ENCODE measurements at regions not wholly inside any gene's neighbourhood (a gene's known extent, or its start where the extent isn't known, plus 50 kb on each side); places are given as distances from the start of the nearest gene placed in this dataset.

GRCh38 chr13:111625526-111626315 lies 305.3 kb downstream of the TEX29 start:
- Histone ChIP-seq H3K36me3 (ENCODE audit: control insufficient read depth, insufficient read depth, low read length) (no peaks in the 10 kb centered on the region), H3K27me3 (ENCODE audit: control insufficient read depth, insufficient read depth, low read length) (no peaks in the 10 kb centered on the region), H3K4me3 (ENCODE audit: low read depth, low read length) (no peak overlapping the region)
- no peak for DNase-seq (ENCODE audit: low read depth)
- CTCF ChIA-PET = no interaction called here
- POLR2A ChIA-PET = no interaction called here
- TF ChIP-seq CTCF (IDR thresholded peaks at IDR 0.05; ENCODE audit: insufficient read depth, low read depth, low read length) = no peak

- TF ChIP-seq CTCF (IDR thresholded peaks at IDR 0.05; ENCODE audit: insufficient read depth, low read depth, low read length) = no peak
- CTCF ChIA-PET = interaction anchor here (0.6 kb wide), 1 partner anchor 817 kb away, joined by 3 read pairs; no protein-coding TSS in a partner anchor
- no peak for DNase-seq (ENCODE audit: low read depth)
Observed at GRCh38 chr13:111626371-111627305, 306.2 kb downstream of the TEX29 start.

GRCh38 chr13:111627596-111627995 lies 307.2 kb downstream of the TEX29 start:
- H3K27me3 ChIP-seq (ENCODE audit: control insufficient read depth, insufficient read depth, low read length) = no peaks in the 10 kb centered on the region
- ChIA-PET CTCF (no interaction called here), POLR2A (no interaction called here)
- no peak overlapping the region for H3K4me3 ChIP-seq (ENCODE audit: low read depth, low read length)
- TF ChIP-seq CTCF (IDR thresholded peaks at IDR 0.05; ENCODE audit: insufficient read depth, low read depth, low read length) = no peak
- no peak for DNase-seq (ENCODE audit: low read depth)
- H3K36me3 ChIP-seq (ENCODE audit: control insufficient read depth, insufficient read depth, low read length) = no peaks in the 10 kb centered on the region

More at GRCh38 chr13:111626371-111627305, 306.2 kb downstream of the TEX29 start:
- Histone ChIP-seq H3K27me3 (ENCODE audit: control insufficient read depth, insufficient read depth, low read length) (no peaks in the 10 kb centered on the region), H3K36me3 (ENCODE audit: control insufficient read depth, insufficient read depth, low read length) (no peaks in the 10 kb centered on the region), H3K4me3 (ENCODE audit: low read depth, low read length) (no peak overlapping the region)
- POLR2A ChIA-PET = no interaction called here

- no peaks in the 10 kb centered on the region for H3K27me3 ChIP-seq (ENCODE audit: control insufficient read depth, insufficient read depth, low read length)
- ChIA-PET CTCF (no interaction called here), POLR2A (no interaction called here)
- no peak overlapping the region for H3K4me3 ChIP-seq (ENCODE audit: low read depth, low read length)
- no peak for TF ChIP-seq CTCF (IDR thresholded peaks at IDR 0.05; ENCODE audit: insufficient read depth, low read depth, low read length)
- DNase-seq (ENCODE audit: low read depth) = no peak
- H3K36me3 ChIP-seq (ENCODE audit: control insufficient read depth, insufficient read depth, low read length) = no peaks in the 10 kb centered on the region
Observed at GRCh38 chr13:111629016-111629415, 308.6 kb downstream of the TEX29 start.

- Histone ChIP-seq H3K4me3 (ENCODE audit: low read depth, low read length) (no peak overlapping the region), H3K27me3 (ENCODE audit: control insufficient read depth, insufficient read depth, low read length) (no peaks in the 10 kb centered on the region), H3K36me3 (ENCODE audit: control insufficient read depth, insufficient read depth, low read length) (no peaks in the 10 kb centered on the region)
- POLR2A ChIA-PET = no interaction called here
- DNase-seq (ENCODE audit: low read depth) = no peak
- TF ChIP-seq CTCF (IDR thresholded peaks at IDR 0.05; ENCODE audit: insufficient read depth, low read depth, low read length) = no peak
- CTCF ChIA-PET = no interaction called here
Observed at GRCh38 chr13:111629457-111629856, 309.0 kb downstream of the TEX29 start.
